Ovary (tissue), 3 donors: ENCODE measurements at regions not wholly inside any gene's neighbourhood (a gene's known extent, or its start where the extent isn't known, plus 50 kb on each side); places are given as distances from the start of the nearest gene placed in this dataset.

Experiments used
- EP300 ChIP-seq: sonication (generic); formaldehyde crosslinking; IDR thresholded peaks from one replicate; pipeline ENCODE4 v1.6.1; 2017; ENCODE audit warnings: antibody characterized with exemption
- TF ChIP-seq, protein P1 (sequence below), 3 donors: fragments of 450-650 bp in 2 of 3; fragments of 200-600 bp in 1 of 3; IDR thresholded peaks; one replicate each; pipeline versions ENCODE4 v1.5.1 to v1.8.0; 2016 to 2022; ENCODE audit warnings: antibody characterized with exemption in 3 of 3, mild to moderate bottlenecking in 1 of 3
- donor health status: DM: no; HTN: no; CAD: no.

GRCh38 chr17:14793237-14793636 lies 471.9 kb downstream of the PMP22 start:
- TF ChIP-seq, protein P1, sequence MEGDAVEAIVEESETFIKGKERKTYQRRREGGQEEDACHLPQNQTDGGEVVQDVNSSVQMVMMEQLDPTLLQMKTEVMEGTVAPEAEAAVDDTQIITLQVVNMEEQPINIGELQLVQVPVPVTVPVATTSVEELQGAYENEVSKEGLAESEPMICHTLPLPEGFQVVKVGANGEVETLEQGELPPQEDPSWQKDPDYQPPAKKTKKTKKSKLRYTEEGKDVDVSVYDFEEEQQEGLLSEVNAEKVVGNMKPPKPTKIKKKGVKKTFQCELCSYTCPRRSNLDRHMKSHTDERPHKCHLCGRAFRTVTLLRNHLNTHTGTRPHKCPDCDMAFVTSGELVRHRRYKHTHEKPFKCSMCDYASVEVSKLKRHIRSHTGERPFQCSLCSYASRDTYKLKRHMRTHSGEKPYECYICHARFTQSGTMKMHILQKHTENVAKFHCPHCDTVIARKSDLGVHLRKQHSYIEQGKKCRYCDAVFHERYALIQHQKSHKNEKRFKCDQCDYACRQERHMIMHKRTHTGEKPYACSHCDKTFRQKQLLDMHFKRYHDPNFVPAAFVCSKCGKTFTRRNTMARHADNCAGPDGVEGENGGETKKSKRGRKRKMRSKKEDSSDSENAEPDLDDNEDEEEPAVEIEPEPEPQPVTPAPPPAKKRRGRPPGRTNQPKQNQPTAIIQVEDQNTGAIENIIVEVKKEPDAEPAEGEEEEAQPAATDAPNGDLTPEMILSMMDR (IDR thresholded peaks at IDR 0.05), result no peak
- no peak for TF ChIP-seq EP300
